Activated naive CD4-positive, alpha-beta T cell treated with anti-CD3 and anti-CD28 coated beads for 36 hours (primary cell): ENCODE measurements at regions not wholly inside any gene's neighbourhood (a gene's known extent, or its start where the extent isn't known, plus 50 kb on each side); places are given as distances from the start of the nearest gene placed in this dataset.

ENCODE experiments used
- CTCF ChIA-PET: fragments of 350-600 bp; sonication (Branson Sonifier 250); formaldehyde crosslinking; loops from one replicate; lab custom pipeline; 2021; ENCODE audit warnings: antibody characterized with exemption; lab: Charles Lee
- DNase-seq: peaks from one replicate; pipeline ENCODE4 v3.0.0-alpha.2; 2020
- H3K27ac Mint-ChIP-seq: one replicate; pipeline ENCODE4 v1.8.0; 2021; ENCODE audit warnings: mild to moderate bottlenecking, mixed read lengths
- H3K27me3 Mint-ChIP-seq: one replicate; pipeline ENCODE4 v1.8.0; 2021; ENCODE audit warnings: low read depth, mixed read lengths
- H3K36me3 Mint-ChIP-seq: one replicate; pipeline ENCODE4 v1.8.0; 2021; ENCODE audit warnings: low read depth, mixed read lengths
- H3K4me1 Mint-ChIP-seq: one replicate; pipeline ENCODE4 v1.8.0; 2021; ENCODE audit warnings: low read depth, mixed read lengths
- H3K4me3 Mint-ChIP-seq: one replicate; pipeline ENCODE4 v1.8.0; 2021; ENCODE audit warnings: mild to moderate bottlenecking, moderate library complexity, mixed read lengths
- H3K9me3 Mint-ChIP-seq: one replicate; pipeline ENCODE4 v1.8.0; 2021; ENCODE audit warnings: mixed read lengths
- intact Hi-C: fragments of 100-400 bp; cut with micrococcal nuclease; formaldehyde crosslinking; loops from one replicate; pipeline ENCODE4 v1.15.1; 2023

DNA sequence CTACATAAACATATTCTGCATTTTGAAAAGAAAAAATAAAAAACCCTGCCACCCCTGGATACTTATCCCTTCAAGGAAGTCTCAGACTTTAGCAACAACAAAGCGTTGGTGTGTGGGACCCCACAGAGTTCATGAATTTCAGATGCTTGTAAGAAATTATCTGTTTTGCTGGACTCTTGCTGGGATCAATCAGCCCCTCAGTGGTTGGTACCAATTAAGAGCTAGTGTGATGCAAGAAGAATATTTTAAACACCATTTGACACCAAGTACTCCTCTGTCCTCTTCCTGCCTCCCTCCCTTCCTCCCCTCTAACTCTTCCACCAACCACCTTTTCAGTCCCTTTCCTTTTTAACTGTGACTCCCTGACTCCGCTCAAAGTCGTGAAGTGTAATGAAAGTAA, 51.5 kb downstream of the SST start:
- CTCF ChIA-PET = interaction anchor here (0.6 to 6.5 kb wide), 4 partner anchors 58 to 1944 kb away, joined by 3 to 36 read pairs (median 4); no protein-coding TSS in a partner anchor
- intact Hi-C loops = loop anchor here (5.0 kb wide), 2 partner anchors 1339 to 1529 kb away; no protein-coding TSS in a partner anchor

DNA sequence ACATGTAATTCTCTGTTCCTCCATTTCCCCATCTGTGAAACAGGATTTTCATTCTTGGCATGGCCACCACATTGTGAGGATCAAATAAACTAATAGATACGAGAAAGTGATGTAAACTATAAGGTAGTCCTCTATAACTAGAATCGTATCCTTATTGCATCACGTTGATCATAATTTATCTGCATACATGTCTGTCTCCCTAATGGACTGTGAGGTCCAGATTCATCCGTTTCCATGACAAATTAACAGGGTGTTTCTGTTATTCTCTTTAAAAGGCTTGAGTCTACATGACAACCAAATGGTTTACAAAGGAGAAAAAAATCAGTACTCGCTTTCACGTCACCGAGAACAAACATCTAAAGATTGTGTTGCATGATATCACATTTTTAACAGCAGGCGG, 53.0 kb downstream of the SST start:
- H3K36me3 Mint-ChIP-seq = no peaks in the 10 kb centered on the region
- H3K4me1 Mint-ChIP-seq = no peaks in the 10 kb centered on the region
- no peak overlapping the region for H3K27ac Mint-ChIP-seq
- no peak overlapping the region for H3K4me3 Mint-ChIP-seq
- CTCF ChIA-PET = interaction anchor here (1.4 to 3.3 kb wide), 7 partner anchors 20 to 299 kb away, joined by 6 to 86 read pairs (median 14); no protein-coding TSS in a partner anchor
- H3K27me3 Mint-ChIP-seq = peaks cover 2% of the 10 kb centered on the region
- intact Hi-C loops = loop anchor here (2.0 to 5.0 kb wide), 3 partner anchors 396 to 1530 kb away; no protein-coding TSS in a partner anchor
- H3K9me3 Mint-ChIP-seq = no peaks in the 10 kb centered on the region
- no peak for DNase-seq

More for the DNA sequence above, 51.5 kb downstream of the SST start:
- DNase-seq = no peak
- Mint-ChIP-seq H3K27ac (no peak overlapping the region), H3K36me3 (no peaks in the 10 kb centered on the region), H3K4me1 (no peaks in the 10 kb centered on the region), H3K27me3 (peaks cover 2% of the 10 kb centered on the region), H3K9me3 (no peaks in the 10 kb centered on the region), H3K4me3 (no peak overlapping the region)

DNA sequence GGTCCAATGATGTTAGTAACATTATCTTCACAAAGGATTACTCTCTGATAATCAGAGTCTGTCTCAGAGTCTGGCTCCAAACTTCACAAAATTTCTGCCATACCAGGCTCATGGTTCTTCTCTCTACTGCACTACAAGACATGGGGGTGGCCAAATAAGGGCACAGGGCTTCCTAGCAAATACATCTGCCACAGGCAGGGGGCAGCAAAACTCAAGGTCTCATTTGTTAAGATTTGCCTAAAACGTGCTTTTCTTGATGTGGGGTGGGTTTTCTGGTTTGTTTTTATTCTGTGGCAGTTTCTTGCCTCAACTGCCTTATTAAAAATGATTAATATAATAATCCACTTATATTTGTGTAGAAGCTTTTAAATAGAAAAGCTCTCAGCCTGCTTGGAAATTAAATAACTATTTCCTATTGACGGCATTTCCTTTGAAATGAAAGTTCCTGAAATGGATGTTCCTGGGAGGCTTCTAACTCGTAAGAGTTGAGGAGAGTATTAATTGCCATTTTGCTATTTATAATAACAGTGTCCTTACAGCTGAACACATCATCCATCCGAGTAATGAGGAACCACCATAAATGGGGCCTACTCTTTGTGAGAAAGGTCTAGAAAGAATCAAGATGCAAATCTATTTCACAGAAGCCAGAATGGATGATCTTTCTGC, 53.8 kb downstream of the SST start:
- no peak overlapping the region for H3K27ac Mint-ChIP-seq
- peaks cover 4% of the 10 kb centered on the region for H3K27me3 Mint-ChIP-seq
- H3K9me3 Mint-ChIP-seq = no peaks in the 10 kb centered on the region
- no peaks in the 10 kb centered on the region for H3K4me1 Mint-ChIP-seq
- peak; percentile 79 for DNase-seq
- no peaks in the 10 kb centered on the region for H3K36me3 Mint-ChIP-seq
- intact Hi-C loops = loop anchor here (1.0 to 5.0 kb wide), 6 partner anchors 63 to 1531 kb away; no protein-coding TSS in a partner anchor
- CTCF ChIA-PET = interaction anchor here (0.7 to 3.3 kb wide), 21 partner anchors 10 to 355 kb away, joined by 3 to 86 read pairs (median 5); no protein-coding TSS in a partner anchor
- H3K4me3 Mint-ChIP-seq = no peak overlapping the region

DNA sequence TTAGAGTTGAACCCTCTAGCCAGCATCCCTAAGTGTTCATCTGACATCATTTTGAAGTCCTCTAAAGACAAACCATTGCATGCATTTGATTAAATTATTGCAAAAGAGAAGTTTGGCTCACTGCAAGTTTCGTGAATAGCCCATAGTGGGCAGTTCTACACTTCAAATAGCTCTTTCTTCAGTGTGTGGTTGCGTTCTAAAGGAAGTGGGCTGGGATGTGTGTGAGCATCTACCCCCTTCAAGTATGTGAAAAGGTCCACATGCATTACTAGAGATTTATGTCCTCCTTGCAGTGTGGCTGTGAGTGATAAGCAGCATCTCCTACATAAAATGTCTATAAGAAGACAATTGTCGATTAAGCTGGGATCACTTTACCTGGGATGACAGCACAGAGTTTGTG, 54.6 kb downstream of the SST start:
- H3K4me1 Mint-ChIP-seq = no peaks in the 10 kb centered on the region
- H3K27ac Mint-ChIP-seq = no peak overlapping the region
- no peaks in the 10 kb centered on the region for H3K36me3 Mint-ChIP-seq
- H3K27me3 Mint-ChIP-seq = peaks cover 5% of the 10 kb centered on the region
- H3K9me3 Mint-ChIP-seq = no peaks in the 10 kb centered on the region
- intact Hi-C loops = loop anchor here (1.0 to 5.0 kb wide), 6 partner anchors 64 to 1532 kb away; no protein-coding TSS in a partner anchor
- no peak for DNase-seq
- CTCF ChIA-PET = interaction anchor here (0.6 to 3.3 kb wide), 21 partner anchors 11 to 355 kb away, joined by 3 to 86 read pairs (median 5); no protein-coding TSS in a partner anchor
- no peak overlapping the region for H3K4me3 Mint-ChIP-seq

DNA sequence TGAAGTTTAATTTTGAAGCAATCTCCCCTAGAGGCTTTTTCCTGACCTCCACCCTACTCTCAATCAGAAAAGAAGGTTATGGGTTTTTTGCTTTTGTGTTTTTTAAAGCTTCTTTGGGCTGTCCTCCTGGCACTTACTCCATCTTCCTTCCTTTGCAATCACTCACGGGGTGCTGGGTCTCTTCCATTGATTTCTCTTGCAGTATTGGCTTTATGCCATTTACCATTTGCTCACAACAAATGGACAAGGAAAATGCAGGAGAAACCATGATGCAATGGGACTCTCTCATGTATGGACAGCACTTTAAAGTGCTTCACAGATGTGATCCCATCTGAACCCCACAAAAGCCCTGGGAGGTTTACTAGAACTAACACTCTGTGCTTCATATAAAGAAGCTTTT, 57.5 kb downstream of the SST start:
- no peaks in the 10 kb centered on the region for H3K9me3 Mint-ChIP-seq
- H3K4me3 Mint-ChIP-seq = no peak overlapping the region
- intact Hi-C loops = no loop called here
- CTCF ChIA-PET = interaction anchor here (1.6 to 2.7 kb wide), 2 partner anchors 67 to 293 kb away, joined by 5 to 12 read pairs; no protein-coding TSS in a partner anchor
- peaks cover 21% of the 10 kb centered on the region for H3K27me3 Mint-ChIP-seq
- H3K36me3 Mint-ChIP-seq = no peaks in the 10 kb centered on the region
- no peak for DNase-seq
- H3K4me1 Mint-ChIP-seq = no peaks in the 10 kb centered on the region
- H3K27ac Mint-ChIP-seq = no peak overlapping the region

DNA sequence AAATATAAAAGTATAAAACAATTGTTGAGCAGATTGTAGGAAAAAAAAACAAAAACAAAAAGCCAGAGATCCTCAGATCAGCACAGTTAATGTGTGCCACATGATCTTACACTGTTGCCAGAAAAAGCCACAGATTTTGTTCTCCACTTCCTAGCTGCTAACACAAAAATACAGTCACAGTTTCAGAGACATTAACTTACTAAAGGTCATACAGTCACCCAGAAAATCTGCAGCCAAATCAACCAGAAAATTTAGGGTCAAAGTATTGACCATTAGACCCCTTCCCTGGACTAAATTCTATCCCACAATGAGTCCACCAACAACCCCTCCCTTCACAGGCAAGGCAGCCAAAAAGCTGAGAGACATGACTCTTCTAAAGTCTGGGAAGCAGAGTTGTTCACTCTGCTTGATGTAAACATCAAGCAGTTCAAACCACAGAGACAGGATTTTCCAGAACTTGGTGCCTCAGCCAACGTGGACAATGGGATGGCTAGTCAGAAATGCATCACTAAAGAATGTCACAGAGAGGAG, 59.1 kb downstream of the SST start:
- Mint-ChIP-seq H3K4me3 (no peak overlapping the region), H3K9me3 (no peaks in the 10 kb centered on the region), H3K27ac (no peak overlapping the region), H3K36me3 (no peaks in the 10 kb centered on the region), H3K4me1 (no peaks in the 10 kb centered on the region), H3K27me3 (peaks cover 28% of the 10 kb centered on the region)
- CTCF ChIA-PET = interaction anchor here (0.6 to 1.4 kb wide), 5 partner anchors 9 to 292 kb away, joined by 3 to 9 read pairs (median 4); no protein-coding TSS in a partner anchor
- DNase-seq = no peak
- intact Hi-C loops = no loop called here

DNA sequence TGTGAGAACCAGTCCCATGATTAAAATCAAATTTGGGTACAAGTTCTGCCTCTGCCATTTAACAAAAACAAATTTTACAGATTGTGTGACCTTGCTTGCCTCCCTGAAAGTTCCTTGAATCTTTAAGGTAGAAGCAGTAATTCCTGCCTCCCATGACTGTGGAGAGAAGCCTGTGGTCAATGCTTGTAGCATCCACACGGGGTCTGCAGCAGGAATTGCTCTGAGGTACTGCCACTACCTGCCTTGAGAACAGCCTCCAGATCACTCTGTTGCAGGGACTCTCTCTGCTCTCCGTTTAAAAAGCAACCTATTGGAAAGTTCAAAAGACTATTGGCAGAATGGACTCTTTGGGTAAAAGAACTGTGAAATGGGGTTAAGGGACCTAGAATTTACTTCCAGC, 75.9 kb downstream of the SST start:
- no peaks in the 10 kb centered on the region for H3K9me3 Mint-ChIP-seq
- peaks cover 36% of the 10 kb centered on the region for H3K27me3 Mint-ChIP-seq
- intact Hi-C loops = no loop called here
- H3K4me3 Mint-ChIP-seq = no peak overlapping the region
- no peak overlapping the region for H3K27ac Mint-ChIP-seq
- H3K4me1 Mint-ChIP-seq = no peaks in the 10 kb centered on the region
- DNase-seq = no peak
- no peaks in the 10 kb centered on the region for H3K36me3 Mint-ChIP-seq
- CTCF ChIA-PET = interaction anchor here (0.6 to 3.3 kb wide), 3 partner anchors 85 to 1104 kb away, joined by 3 to 9 read pairs (median 5); no protein-coding TSS in a partner anchor

DNA sequence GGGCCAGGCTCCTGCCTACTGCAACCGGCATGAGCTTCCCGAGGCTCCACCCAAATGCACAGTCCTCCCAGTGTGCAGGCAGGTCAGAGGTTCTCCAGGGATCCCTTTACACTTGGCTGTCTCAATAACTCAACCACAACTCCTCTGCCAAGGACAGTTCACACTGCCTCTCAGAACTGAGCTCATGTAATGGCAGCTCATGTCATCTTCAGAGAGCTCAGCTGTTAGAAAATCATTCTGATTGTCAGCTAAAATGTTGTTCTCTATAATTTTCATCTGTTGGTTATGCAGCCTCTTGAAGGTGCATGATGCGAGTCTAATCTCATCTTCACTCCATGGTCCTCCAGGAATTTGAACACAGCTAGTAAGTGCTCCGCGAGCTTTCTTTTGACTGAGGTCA, 76.7 kb downstream of the SST start:
- Mint-ChIP-seq H3K27ac (no peak overlapping the region), H3K36me3 (no peaks in the 10 kb centered on the region), H3K9me3 (no peaks in the 10 kb centered on the region), H3K4me3 (no peak overlapping the region), H3K27me3 (peaks cover 33% of the 10 kb centered on the region), H3K4me1 (no peaks in the 10 kb centered on the region)
- no peak for DNase-seq
- CTCF ChIA-PET = interaction anchor here (1.0 to 3.3 kb wide), 3 partner anchors 86 to 275 kb away, joined by 3 to 9 read pairs (median 4); no protein-coding TSS in a partner anchor
- intact Hi-C loops = no loop called here

DNA sequence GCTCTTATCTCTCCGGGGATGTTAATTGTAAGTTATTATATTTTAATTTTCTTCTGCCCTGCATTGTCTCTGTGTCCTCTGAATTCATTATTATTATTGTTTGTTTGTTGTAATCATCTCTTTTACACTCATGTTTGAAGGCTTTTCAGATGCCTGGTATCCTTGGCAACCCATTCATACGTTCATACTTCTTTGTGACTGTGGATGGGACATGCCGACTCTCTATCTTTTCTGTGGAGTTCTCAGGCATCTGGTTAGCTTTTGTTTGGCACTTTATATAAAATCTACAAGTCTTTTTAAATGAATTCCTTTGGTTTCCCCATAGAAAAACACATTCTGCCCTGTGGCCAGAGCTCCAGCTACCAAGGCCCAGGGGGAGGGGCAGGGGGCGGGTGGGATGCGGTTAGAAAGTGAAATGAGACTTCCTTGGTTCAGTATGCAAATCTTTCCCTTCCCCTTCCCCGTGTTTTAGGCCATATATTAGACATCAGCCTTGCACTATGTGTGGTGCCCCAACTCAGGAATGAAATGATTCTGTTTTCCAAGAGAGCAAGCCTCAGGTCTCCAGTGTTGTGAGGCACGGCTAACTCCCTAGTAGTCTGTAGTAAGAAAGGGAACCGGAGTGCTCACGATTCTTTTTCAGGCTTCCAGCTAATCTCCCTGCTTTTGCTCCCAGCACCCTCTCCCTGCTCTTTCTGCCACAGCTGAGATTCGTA, 79.2 kb downstream of the SST start:
- CTCF ChIA-PET = no interaction called here
- Mint-ChIP-seq H3K27ac (no peak overlapping the region), H3K9me3 (no peaks in the 10 kb centered on the region), H3K36me3 (no peaks in the 10 kb centered on the region), H3K4me3 (no peak overlapping the region), H3K4me1 (no peaks in the 10 kb centered on the region), H3K27me3 (peaks cover 36% of the 10 kb centered on the region)
- DNase-seq = no peak
- intact Hi-C loops = no loop called here

DNA sequence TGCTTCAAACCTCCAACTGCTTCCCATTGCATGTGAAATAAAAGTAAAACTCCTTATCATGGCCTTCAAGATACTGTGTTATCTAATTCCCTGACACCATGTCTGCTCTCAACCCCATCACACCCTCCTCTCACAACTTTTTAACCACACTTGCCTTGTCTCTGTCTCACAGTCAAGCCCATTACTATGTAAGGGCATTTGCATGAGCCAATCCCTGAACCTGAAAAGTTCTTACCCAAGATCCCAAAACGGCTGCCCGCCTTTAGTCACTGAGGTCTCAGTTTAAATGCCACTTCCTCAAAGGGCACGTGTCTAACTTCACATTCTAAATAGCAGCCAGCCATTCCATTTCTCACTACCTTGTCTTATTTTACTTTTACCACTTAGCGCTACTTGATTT, 83.1 kb downstream of the SST start:
- Mint-ChIP-seq H3K36me3 (no peaks in the 10 kb centered on the region), H3K4me1 (no peaks in the 10 kb centered on the region), H3K4me3 (no peak overlapping the region), H3K27ac (no peak overlapping the region), H3K27me3 (peaks cover 35% of the 10 kb centered on the region), H3K9me3 (no peaks in the 10 kb centered on the region)
- intact Hi-C loops = no loop called here
- CTCF ChIA-PET = interaction anchor here (0.6 kb wide), 1 partner anchor 367 kb away, joined by 5 read pairs; no protein-coding TSS in a partner anchor
- DNase-seq = no peak

DNA sequence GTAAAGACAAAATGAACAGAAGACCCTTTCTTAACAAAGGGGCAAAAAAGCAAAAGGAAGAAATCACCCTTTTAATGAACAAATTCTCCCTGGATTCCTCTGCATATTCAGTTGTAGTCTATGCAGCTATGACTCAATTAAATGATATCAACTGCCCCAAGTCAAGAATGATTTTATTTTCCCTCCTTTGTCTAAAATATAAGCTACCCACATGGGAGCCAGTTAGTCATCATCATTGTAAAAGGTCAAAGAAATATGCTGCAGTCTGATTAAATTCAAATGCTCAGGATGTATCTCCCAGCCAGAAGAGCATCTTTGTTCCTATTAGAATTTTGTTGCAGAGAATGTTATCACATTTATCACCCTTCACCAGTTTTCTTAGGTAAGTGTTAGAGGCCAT, 84.0 kb downstream of the SST start:
- Mint-ChIP-seq H3K27ac (no peak overlapping the region), H3K4me3 (no peak overlapping the region), H3K9me3 (peaks cover 2% of the 10 kb centered on the region), H3K36me3 (no peaks in the 10 kb centered on the region), H3K4me1 (no peaks in the 10 kb centered on the region), H3K27me3 (peaks cover 38% of the 10 kb centered on the region)
- DNase-seq = no peak
- CTCF ChIA-PET = no interaction called here
- intact Hi-C loops = no loop called here

DNA sequence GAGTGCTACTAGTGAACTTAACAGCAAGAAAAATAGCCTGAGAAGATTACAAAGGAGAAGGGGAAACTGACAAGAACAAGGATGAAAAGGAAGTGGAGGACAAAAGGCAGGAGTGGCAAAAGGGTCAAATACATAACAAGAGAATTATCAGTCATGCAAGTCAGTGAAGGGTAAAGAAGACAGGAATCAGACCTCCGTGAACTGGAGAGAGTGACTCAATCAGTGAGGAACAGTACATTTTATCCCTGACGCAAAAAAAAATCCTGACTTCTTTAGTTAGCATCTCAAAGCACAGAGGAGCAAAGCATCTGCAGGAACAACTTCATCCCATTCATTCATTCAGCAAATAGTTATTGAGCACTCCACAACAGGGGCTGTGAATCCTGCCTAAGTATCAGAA, 97.8 kb downstream of the SST start:
- Mint-ChIP-seq H3K4me3 (no peak overlapping the region), H3K27ac (no peak overlapping the region), H3K4me1 (no peaks in the 10 kb centered on the region), H3K9me3 (no peaks in the 10 kb centered on the region), H3K27me3 (peaks cover 13% of the 10 kb centered on the region), H3K36me3 (no peaks in the 10 kb centered on the region)
- CTCF ChIA-PET = no interaction called here
- no peak for DNase-seq
- intact Hi-C loops = no loop called here
